ENCODE measurements at regions not wholly inside any gene's neighbourhood (a gene's known extent, or its start where the extent isn't known, plus 50 kb on each side); places are given as distances from the start of the nearest gene placed in this dataset.

DNA sequence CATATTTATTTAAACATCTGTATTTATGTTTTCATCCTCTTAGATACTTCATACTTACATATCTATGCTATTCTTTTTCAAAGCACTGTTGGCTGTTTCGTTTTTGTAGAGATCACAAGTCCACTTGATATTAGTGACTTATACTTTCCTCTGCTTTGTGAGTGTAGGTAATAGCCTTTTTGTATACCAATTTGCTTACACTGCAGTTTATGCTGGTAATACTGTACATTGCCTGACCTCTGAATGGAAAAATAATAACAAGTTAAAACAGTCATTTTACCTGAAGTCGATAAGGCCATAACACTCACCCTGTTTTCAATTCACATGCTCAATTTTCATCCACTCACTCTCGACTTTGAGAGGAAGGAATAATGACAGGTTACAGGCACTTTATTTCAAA, 89.9 kb upstream of the NANOGP8 start:
- TF ChIP-seq, protein P1, sequence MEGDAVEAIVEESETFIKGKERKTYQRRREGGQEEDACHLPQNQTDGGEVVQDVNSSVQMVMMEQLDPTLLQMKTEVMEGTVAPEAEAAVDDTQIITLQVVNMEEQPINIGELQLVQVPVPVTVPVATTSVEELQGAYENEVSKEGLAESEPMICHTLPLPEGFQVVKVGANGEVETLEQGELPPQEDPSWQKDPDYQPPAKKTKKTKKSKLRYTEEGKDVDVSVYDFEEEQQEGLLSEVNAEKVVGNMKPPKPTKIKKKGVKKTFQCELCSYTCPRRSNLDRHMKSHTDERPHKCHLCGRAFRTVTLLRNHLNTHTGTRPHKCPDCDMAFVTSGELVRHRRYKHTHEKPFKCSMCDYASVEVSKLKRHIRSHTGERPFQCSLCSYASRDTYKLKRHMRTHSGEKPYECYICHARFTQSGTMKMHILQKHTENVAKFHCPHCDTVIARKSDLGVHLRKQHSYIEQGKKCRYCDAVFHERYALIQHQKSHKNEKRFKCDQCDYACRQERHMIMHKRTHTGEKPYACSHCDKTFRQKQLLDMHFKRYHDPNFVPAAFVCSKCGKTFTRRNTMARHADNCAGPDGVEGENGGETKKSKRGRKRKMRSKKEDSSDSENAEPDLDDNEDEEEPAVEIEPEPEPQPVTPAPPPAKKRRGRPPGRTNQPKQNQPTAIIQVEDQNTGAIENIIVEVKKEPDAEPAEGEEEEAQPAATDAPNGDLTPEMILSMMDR (conservative IDR thresholded peaks at IDR 0.05), result no peak
- TF ChIP-seq ZFX (IDR thresholded peaks at IDR 0.05), result no peak

DNA sequence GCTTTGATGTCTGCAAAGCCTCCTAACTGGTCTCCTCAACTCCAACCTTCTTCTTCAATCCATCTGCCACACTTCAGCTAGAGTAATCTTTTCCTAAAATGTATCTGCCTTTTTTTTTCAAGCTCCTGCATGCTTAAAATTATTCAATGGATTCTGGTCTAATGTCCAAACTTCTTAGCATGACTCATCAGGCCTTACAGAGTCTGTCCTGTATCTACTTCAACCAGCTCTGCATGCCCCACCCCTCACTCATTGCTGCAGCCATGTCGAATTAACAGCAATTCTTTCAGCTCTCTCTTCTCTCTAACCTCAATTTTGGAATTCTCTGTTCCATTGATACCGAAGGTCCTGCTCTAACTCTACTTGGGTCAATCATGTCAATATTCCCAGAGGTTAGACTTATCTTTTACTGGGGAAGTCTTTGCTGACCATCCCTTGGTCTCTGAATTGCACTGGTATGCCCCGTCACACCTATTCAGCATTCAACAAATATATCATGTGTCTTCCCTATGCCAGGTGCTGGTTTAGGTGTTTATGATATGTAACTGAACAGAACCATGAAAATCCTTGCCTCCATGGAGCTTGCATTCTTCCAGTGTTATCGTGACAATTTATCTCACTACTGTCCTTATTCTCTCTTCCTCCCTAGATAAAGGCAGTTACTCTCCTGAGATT, 88.5 kb upstream of the NANOGP8 start:
- H3K27ac ChIP-seq, result no peak overlapping the region
- TF ChIP-seq, protein P1 (conservative IDR thresholded peaks at IDR 0.05), result no peak
- no peak for TF ChIP-seq ZFX (IDR thresholded peaks at IDR 0.05)

More for the DNA sequence above, 89.9 kb upstream of the NANOGP8 start:
- H3K27ac ChIP-seq, result no peak overlapping the region

DNA sequence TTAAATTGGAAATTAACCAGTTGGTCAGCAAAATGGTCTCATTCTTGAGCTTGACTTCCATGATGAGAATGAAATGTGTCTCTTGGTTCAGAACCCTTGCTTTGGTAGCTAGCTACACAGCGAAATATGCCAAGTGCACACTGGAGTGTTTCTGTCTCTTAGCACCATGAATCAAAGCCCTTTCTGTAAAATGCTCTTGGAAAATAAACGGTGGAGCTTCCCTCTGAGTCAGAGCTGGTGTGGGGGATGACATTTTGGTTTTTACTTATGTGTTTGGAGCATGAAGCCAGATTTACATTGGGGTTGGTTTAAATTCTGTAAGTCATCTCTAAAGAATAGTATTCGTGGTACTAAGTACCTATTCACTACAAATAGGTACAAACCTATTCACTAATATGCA, 85.1 kb upstream of the NANOGP8 start:
- TF ChIP-seq, protein P1 (conservative IDR thresholded peaks at IDR 0.05), result no peak
- TF ChIP-seq ZFX (IDR thresholded peaks at IDR 0.05), result no peak
- H3K27ac ChIP-seq, result no peak overlapping the region

DNA sequence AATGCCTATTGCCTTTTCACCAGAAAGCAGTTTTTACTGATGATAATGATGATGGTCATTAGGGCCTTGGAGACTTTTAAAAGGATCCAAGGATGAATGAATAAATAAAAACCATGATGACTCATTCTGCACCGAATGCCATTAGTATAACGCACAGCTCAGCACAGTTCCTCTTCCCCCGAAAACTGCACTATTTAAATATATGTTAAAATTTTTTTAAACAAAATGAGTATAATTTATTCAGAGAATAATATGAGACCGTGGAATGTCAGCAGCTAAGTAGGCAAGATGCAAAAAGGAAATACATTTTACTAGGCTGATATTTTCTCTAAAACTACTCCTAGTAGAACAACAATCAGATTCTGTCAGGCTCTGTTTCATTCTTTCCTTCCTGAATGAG, 83.4 kb upstream of the NANOGP8 start:
- TF ChIP-seq, protein P1 (conservative IDR thresholded peaks at IDR 0.05), result no peak
- no peak for TF ChIP-seq ZFX (IDR thresholded peaks at IDR 0.05)
- H3K27ac ChIP-seq, result no peak overlapping the region

DNA sequence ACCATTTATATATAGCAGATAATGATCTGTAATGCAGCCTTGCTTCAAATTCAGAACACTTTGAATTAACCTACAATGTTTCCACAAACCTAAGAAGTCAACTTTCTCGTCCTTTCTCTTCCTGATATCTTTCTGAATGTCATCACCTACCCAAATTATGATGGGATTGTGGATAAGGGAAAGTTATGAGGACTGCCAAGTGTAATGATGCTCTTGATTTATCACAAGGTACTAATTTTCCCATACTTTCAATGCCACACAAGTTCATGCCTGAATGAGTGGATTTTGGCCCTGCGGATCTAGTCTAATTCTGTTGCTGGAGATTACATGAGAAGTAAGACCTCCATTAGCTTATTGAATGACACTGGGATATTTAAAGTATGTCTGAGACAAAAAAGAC, 82.6 kb upstream of the NANOGP8 start:
- TF ChIP-seq, protein P1 (conservative IDR thresholded peaks at IDR 0.05), result no peak
- TF ChIP-seq ZFX (IDR thresholded peaks at IDR 0.05), result no peak
- no peak overlapping the region for H3K27ac ChIP-seq

DNA sequence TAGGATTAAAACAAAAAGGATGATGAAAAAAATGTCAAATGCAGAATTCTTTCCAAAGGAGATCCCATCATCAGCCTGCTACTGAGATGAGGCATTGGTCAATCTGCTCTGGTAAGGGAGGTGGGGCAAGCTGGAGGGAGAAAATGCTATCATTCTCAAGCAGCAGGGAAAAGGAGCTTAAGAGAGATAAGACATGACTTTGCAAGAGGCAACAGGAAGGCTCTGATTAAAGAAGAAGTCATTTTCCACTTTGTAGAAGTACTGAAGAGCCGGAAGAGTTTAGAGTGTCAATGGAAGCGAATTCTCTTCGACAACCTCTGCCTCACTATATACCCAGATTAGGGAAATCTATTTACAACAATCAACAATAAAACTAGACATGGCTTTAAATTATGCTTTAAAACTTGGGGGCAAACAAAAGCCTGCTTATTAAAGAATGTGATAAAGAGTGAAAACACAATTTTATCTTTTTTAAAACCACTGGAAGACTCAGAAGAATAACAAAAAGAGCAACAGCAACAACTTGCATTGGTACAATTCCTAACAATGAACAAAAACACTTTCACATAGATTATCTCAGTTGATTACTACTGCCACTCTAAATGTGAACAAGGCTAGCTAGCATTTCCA, 81.8 kb upstream of the NANOGP8 start:
- H3K27ac ChIP-seq, result no peak overlapping the region
- TF ChIP-seq ZFX (IDR thresholded peaks at IDR 0.05), result no peak

DNA sequence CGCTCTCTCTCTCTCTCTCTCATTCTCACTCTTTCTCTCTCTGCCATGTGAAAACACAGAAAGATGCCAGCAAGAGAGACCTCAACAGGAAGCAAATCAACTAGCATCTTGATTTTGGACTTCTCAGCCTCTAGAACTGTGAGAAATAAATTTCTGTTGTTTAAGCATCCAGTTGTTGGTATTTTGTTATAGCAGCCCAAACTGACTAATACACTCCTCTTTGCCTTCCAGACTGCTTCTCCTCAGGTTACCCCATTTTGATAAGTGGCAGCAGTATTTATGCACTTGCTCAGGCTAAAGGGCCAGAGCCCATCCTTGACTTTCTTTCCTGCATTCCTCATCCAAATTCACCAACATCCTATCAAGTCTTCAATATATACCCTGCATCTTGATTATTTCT, 76.6 kb upstream of the NANOGP8 start:
- no peak overlapping the region for H3K27ac ChIP-seq
- TF ChIP-seq ZFX (IDR thresholded peaks at IDR 0.05), result no peak
- TF ChIP-seq, protein P1 (conservative IDR thresholded peaks at IDR 0.05), result no peak

DNA sequence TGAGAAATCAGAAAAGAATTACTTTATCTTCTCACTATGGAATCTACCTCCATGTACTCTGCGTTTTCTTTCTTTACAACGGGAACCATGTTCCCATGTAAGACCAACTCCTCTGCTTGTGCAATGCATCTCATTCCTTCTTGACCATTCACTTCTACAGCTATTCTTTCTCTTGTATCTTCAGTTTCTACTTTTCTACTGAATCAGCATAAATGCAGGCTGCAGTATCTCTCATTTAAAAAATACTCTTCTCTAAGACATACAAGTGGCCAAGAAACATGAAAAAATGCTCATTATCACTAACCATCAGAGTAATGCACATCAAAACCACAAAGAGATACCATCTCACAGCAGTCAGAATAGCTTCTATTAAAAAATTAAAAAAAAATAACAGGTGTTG, 74.1 kb upstream of the NANOGP8 start:
- no peak overlapping the region for H3K27ac ChIP-seq
- TF ChIP-seq, protein P1 (conservative IDR thresholded peaks at IDR 0.05), result no peak
- TF ChIP-seq ZFX (IDR thresholded peaks at IDR 0.05), result no peak
